ENCODE measurements at regions not wholly inside any gene's neighbourhood (a gene's known extent, or its start where the extent isn't known, plus 50 kb on each side); places are given as distances from the start of the nearest gene placed in this dataset.

DNA sequence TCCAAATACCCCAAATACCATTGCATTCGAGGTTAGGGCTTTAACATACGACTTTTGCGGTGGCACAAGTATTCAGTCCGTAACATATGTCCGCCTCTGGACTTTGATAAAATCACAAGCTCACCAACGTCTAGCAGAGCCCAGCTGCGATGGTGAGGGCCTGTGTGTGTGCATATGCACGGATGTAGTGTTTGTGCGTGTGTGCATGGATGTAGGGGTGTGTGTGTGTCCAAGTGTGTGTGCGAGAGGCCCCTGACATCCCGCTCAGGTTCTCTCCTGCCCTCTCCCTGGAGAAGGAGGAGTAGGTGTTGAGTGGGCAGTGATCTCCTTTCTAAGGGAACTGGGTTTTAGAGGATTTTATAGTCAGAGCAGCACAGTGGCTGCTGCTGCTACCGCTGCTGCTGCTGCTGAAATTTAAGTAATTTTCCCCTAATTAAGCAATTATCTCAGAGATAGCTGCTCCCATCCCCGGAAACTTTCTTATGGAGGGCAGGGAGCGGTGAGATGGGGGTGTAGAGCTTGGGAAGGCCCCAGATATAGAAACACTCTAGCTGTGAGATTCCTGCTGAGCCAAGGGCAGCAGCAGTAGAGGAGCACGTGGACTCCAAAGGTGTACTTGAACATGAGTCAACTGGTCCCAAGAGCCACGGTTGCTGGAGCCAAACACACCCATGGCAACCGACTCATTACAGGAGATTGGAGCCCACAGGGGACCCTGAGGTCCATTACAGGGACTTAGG lies 121.7 kb upstream of the SDK2 start:
- Histone ChIP-seq H4K20me1 (replicated peaks; ENCODE audit: control insufficient read depth, insufficient read depth, low read length) (0 out of 2 replicates have a peak, but pooled peaks cover 4% of the 10 kb centered on the region), H3K27me3 (ENCODE audit: control insufficient read depth in 2 of 2, insufficient read depth in 2 of 2, low read length in 2 of 2) (peaks cover 3 to 17% of the 10 kb centered on the region in 2 experiments; a peak in 3 of 5 replicates), H3K4me3 (no peak overlapping the region), H3K4me1 (replicated peaks in 1 of 2; ENCODE audit: control insufficient read depth in 2 of 2, insufficient read depth in 2 of 2, low read length in 2 of 2) (peaks cover 0 to 5% of the 10 kb centered on the region in 2 experiments; a peak in 2 of 5 replicates), H3K36me3 (ENCODE audit: control insufficient read depth, insufficient read depth, low read length) (no peaks in the 10 kb centered on the region), H3K9me3 (replicated peaks; ENCODE audit: control insufficient read depth, insufficient read depth, low read depth, low read length) (no peaks in the 10 kb centered on the region), H3K79me2 (ENCODE audit: control insufficient read depth, insufficient read depth, low read length) (no peaks in the 10 kb centered on the region), H3K4me2 (ENCODE audit: insufficient read depth, low read length) (no peak overlapping the region), H3K9me1 (ENCODE audit: control insufficient read depth, insufficient read depth, low read length) (no peaks in the 10 kb centered on the region), H3K27ac (ENCODE audit: extremely low read depth, low read depth, low read length) (no peak overlapping the region), H3K9ac (ENCODE audit: insufficient read depth in 1 of 2, low read depth in 2 of 2, low read length in 2 of 2) (no peak overlapping the region), H2AFZ (ENCODE audit: low read depth, low read length) (no peak overlapping the region)
- no peak for DNase-seq (ENCODE audit: extremely low read depth in 1 of 4, low spot score in 3 of 4)
- CTCF ChIA-PET (ENCODE audit: low intra/inter-chr PET ratio), result no interaction called here
- FAIRE-seq, result no peak
- intact Hi-C loops (cut with micrococcal nuclease), result no loop called here
- in situ Hi-C loops (cut with MboI), result no loop called here
- BruUV-seq (replicated peaks), result no TSS peak
- WGBS (ENCODE audit: insufficient coverage, low coverage, missing lambda C conversion rate), result 2% methylated on average over 17 of the region's 17 CpGs
- POLR2A ChIA-PET, result interaction anchor here (0.5 to 1.1 kb wide), 2 partner anchors 10 to 216 kb away, joined by 3 read pairs; no protein-coding TSS in a partner anchor
- ATAC-seq, result no peak
- TF ChIP-seq LARP7 (IDR thresholded peaks at IDR 0.05) (no peak), NR1H2 (CRISPR knock-in tag; IDR thresholded peaks at IDR 0.05) (no peak), MED1 (CRISPR knock-in tag; IDR thresholded peaks at IDR 0.05; ENCODE audit: borderline replicate concordance) (no peak), ZNF140 (CRISPR knock-in tag; IDR thresholded peaks at IDR 0.05) (no peak), FOXK2 (conservative IDR thresholded peaks at IDR 0.05 in 1 of 2, IDR thresholded peaks at IDR 0.05 in 1 of 2; ENCODE audit: low read depth in 2 of 2) (no peak), SMARCB1 (IDR thresholded peaks at IDR 0.05; ENCODE audit: insufficient read length, low read depth) (no peak), ZBTB11 (CRISPR knock-in tag; IDR thresholded peaks at IDR 0.05) (no peak), MAFK (IDR thresholded peaks at IDR 0.05; ENCODE audit: low read length) (no peak), ZNF133 (CRISPR knock-in tag; IDR thresholded peaks at IDR 0.05) (no peak), ZNF384 (IDR thresholded peaks at IDR 0.05; ENCODE audit: low read depth, low read length) (no peak), ZNF449 (CRISPR knock-in tag; IDR thresholded peaks at IDR 0.05) (no peak), MEIS2 (IDR thresholded peaks at IDR 0.05; ENCODE audit: partially characterized antibody) (no peak)
- TF ChIP-seq, protein P1, sequence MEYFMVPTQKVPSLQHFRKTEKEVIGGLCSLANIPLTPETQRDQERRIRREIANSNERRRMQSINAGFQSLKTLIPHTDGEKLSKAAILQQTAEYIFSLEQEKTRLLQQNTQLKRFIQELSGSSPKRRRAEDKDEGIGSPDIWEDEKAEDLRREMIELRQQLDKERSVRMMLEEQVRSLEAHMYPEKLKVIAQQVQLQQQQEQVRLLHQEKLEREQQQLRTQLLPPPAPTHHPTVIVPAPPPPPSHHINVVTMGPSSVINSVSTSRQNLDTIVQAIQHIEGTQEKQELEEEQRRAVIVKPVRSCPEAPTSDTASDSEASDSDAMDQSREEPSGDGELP (CRISPR knock-in tag; IDR thresholded peaks at IDR 0.05; ENCODE audit: borderline replicate concordance), result no peak
